ENCODE measurements at regions not wholly inside any gene's neighbourhood (a gene's known extent, or its start where the extent isn't known, plus 50 kb on each side); places are given as distances from the start of the nearest gene placed in this dataset.
"Not testable (repeated sequence)": the region's sequence is repeated elsewhere in the genome, so short reads cannot be mapped to it uniquely, and the experiment has no call there.

DNA sequence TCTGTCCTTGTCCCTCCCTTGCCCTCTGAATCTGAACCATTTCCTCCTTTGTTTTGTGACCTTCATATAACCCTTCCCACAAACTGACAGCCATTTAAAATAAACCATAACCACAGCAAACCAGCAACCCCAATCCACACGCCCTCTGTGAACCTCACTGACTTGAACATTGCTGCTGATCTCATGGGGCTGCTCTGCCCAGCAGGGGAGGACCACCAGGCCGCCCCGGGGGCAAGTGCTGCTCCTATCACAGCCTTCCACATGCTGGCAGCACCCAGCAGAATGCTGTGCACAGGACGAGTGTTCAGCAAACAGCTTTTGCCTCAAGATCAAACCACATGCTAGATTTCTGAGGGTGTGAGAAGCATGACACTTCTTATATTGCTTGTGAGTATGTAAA is 73.9 kb upstream of the UXS1 start:
- Histone ChIP-seq H3K4me1 (ENCODE audit: insufficient read depth, low read length, poor library complexity, severe bottlenecking) (no peaks in the 10 kb centered on the region), H3K4me3 (ENCODE audit: low read length, poor library complexity, severe bottlenecking) (no peak overlapping the region), H3F3A (ENCODE audit: low read depth) (no peaks in the 10 kb centered on the region), H3K9ac (ENCODE audit: low read depth, low read length, poor library complexity, severe bottlenecking) (no peak overlapping the region), H3K9me2 (replicated peaks; ENCODE audit: low read depth, low read length) (no peaks in the 10 kb centered on the region), H3K27me3 (ENCODE audit: insufficient read depth, low read length, poor library complexity, severe bottlenecking) (no peaks in the 10 kb centered on the region), H4K20me1 (ENCODE audit: insufficient read depth, low read length, poor library complexity, severe bottlenecking) (no peaks in the 10 kb centered on the region), H3K36me3 (ENCODE audit: insufficient read depth, low read length) (no peaks in the 10 kb centered on the region), H3K79me2 (ENCODE audit: insufficient read depth, low read length) (no peaks in the 10 kb centered on the region), H2AFZ (ENCODE audit: low read length) (no peak overlapping the region), H3K9me3 (ENCODE audit: insufficient read depth, low read depth, low read length) (no peaks in the 10 kb centered on the region), H3K4me2 (ENCODE audit: low read depth, low read length, poor library complexity, severe bottlenecking) (no peak overlapping the region)
- TF ChIP-seq, protein P1, sequence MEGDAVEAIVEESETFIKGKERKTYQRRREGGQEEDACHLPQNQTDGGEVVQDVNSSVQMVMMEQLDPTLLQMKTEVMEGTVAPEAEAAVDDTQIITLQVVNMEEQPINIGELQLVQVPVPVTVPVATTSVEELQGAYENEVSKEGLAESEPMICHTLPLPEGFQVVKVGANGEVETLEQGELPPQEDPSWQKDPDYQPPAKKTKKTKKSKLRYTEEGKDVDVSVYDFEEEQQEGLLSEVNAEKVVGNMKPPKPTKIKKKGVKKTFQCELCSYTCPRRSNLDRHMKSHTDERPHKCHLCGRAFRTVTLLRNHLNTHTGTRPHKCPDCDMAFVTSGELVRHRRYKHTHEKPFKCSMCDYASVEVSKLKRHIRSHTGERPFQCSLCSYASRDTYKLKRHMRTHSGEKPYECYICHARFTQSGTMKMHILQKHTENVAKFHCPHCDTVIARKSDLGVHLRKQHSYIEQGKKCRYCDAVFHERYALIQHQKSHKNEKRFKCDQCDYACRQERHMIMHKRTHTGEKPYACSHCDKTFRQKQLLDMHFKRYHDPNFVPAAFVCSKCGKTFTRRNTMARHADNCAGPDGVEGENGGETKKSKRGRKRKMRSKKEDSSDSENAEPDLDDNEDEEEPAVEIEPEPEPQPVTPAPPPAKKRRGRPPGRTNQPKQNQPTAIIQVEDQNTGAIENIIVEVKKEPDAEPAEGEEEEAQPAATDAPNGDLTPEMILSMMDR (conservative IDR thresholded peaks at IDR 0.05; ENCODE audit: low read length): no peak
- TF ChIP-seq EZH2phosphoT487 (IDR thresholded peaks at IDR 0.05; ENCODE audit: borderline replicate concordance): no peak

DNA sequence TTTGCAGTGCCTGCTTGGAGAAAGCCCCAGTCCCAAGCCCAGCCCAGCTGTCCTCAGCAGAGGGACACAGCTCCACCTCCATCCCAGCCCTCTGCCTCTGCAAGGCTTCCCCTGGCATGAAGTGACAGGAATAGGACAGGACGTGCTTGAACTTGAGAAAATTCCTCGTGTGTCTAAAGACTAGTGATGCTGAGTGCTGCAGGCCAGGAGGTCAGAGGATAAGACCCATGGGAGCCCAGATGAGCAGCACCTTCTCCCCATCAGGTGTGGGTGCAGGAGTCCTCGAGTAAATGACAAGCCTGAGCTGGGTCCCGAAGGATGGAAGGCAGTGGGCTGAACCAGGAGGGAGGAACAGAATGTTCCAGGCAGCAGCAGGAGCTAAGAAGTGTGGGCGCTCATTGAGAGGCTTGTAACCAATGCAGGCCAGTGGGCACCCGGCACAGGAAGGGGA is 67.8 kb upstream of the UXS1 start:
- Histone ChIP-seq H2AFZ (ENCODE audit: low read length) (no peak overlapping the region), H3F3A (ENCODE audit: low read depth) (no peaks in the 10 kb centered on the region), H3K4me2 (ENCODE audit: low read depth, low read length, poor library complexity, severe bottlenecking) (no peak overlapping the region)

DNA sequence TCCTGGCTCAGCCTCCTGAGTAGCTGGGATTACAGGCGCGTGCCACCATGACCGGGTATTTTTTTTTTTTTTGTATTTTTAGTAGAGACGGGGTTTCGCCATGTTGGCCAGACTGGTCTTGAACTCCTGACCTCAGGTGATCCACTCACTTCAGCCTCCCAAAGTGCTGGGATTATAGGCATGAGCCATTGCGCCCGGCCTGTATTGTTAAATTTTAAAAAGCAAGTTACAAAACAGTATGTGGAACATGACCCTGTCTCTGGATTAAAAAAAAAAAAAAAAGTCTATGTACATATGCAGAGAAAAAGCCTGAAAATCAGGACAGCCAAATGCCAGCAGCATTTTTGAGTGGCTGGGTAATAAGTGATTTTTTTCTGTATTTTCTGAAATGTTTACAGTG is 64.8 kb upstream of the UXS1 start:
- not testable (repeated sequence) for H3K4me3 ChIP-seq (ENCODE audit: low read length, poor library complexity, severe bottlenecking); H3K4me2 ChIP-seq (ENCODE audit: low read depth, low read length, poor library complexity, severe bottlenecking); H3K9ac ChIP-seq (ENCODE audit: low read depth, low read length, poor library complexity, severe bottlenecking); H3K9me2 ChIP-seq (replicated peaks; ENCODE audit: low read depth, low read length); H4K20me1 ChIP-seq (ENCODE audit: insufficient read depth, low read length, poor library complexity, severe bottlenecking); H2AFZ ChIP-seq (ENCODE audit: low read length); H3F3A ChIP-seq (ENCODE audit: low read depth); H3K4me1 ChIP-seq (ENCODE audit: insufficient read depth, low read length, poor library complexity, severe bottlenecking); H3K79me2 ChIP-seq (ENCODE audit: insufficient read depth, low read length); H3K27me3 ChIP-seq (ENCODE audit: insufficient read depth, low read length, poor library complexity, severe bottlenecking); H3K36me3 ChIP-seq (ENCODE audit: insufficient read depth, low read length); H3K9me3 ChIP-seq (ENCODE audit: insufficient read depth, low read depth, low read length)

More for the DNA sequence above, 67.8 kb upstream of the UXS1 start:
- H3K36me3 ChIP-seq (ENCODE audit: insufficient read depth, low read length): no peaks in the 10 kb centered on the region
- H3K4me3 ChIP-seq (ENCODE audit: low read length, poor library complexity, severe bottlenecking): no peak overlapping the region
- H4K20me1 ChIP-seq (ENCODE audit: insufficient read depth, low read length, poor library complexity, severe bottlenecking): no peaks in the 10 kb centered on the region
- H3K27me3 ChIP-seq (ENCODE audit: insufficient read depth, low read length, poor library complexity, severe bottlenecking): no peaks in the 10 kb centered on the region
- H3K79me2 ChIP-seq (ENCODE audit: insufficient read depth, low read length): no peaks in the 10 kb centered on the region
- no peaks in the 10 kb centered on the region for H3K9me3 ChIP-seq (ENCODE audit: insufficient read depth, low read depth, low read length)
- no peaks in the 10 kb centered on the region for H3K9me2 ChIP-seq (replicated peaks; ENCODE audit: low read depth, low read length)
- TF ChIP-seq, protein P1 (conservative IDR thresholded peaks at IDR 0.05; ENCODE audit: low read length): no peak
- no peak for TF ChIP-seq EZH2phosphoT487 (IDR thresholded peaks at IDR 0.05; ENCODE audit: borderline replicate concordance)
- H3K9ac ChIP-seq (ENCODE audit: low read depth, low read length, poor library complexity, severe bottlenecking): no peak overlapping the region
- no peaks in the 10 kb centered on the region for H3K4me1 ChIP-seq (ENCODE audit: insufficient read depth, low read length, poor library complexity, severe bottlenecking)

DNA sequence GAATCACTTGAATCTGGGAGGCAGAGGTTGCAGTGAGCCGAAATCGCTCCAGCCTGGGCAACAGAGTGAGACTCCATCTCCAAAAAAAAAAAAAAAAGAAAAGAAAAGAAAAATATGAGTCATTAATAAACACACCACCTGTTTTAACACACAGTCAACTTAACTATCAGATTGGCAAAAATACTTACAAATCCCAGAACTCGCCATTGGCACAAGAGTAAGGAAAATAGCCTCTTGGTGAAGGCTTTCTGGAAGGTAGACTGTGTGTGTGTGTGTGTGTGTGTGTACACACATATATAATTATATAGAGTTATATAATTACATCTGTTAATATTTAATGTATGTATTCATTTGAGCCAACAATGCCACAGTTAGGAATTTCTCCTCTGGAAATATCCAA is 63.7 kb upstream of the UXS1 start:
- no peaks in the 10 kb centered on the region for H3K9me3 ChIP-seq (ENCODE audit: insufficient read depth, low read depth, low read length)
- H3K9me2 ChIP-seq (replicated peaks; ENCODE audit: low read depth, low read length): no peaks in the 10 kb centered on the region
- TF ChIP-seq EZH2phosphoT487 (IDR thresholded peaks at IDR 0.05; ENCODE audit: borderline replicate concordance): no peak
- TF ChIP-seq, protein P1 (conservative IDR thresholded peaks at IDR 0.05; ENCODE audit: low read length): no peak
- no peak overlapping the region for H3K9ac ChIP-seq (ENCODE audit: low read depth, low read length, poor library complexity, severe bottlenecking)
- H3K4me3 ChIP-seq (ENCODE audit: low read length, poor library complexity, severe bottlenecking): no peak overlapping the region
- no peaks in the 10 kb centered on the region for H4K20me1 ChIP-seq (ENCODE audit: insufficient read depth, low read length, poor library complexity, severe bottlenecking)
- H3K4me2 ChIP-seq (ENCODE audit: low read depth, low read length, poor library complexity, severe bottlenecking): no peak overlapping the region
- no peaks in the 10 kb centered on the region for H3F3A ChIP-seq (ENCODE audit: low read depth)
- H2AFZ ChIP-seq (ENCODE audit: low read length): no peak overlapping the region
- no peaks in the 10 kb centered on the region for H3K36me3 ChIP-seq (ENCODE audit: insufficient read depth, low read length)
- H3K27me3 ChIP-seq (ENCODE audit: insufficient read depth, low read length, poor library complexity, severe bottlenecking): no peaks in the 10 kb centered on the region
- no peaks in the 10 kb centered on the region for H3K4me1 ChIP-seq (ENCODE audit: insufficient read depth, low read length, poor library complexity, severe bottlenecking)
- no peaks in the 10 kb centered on the region for H3K79me2 ChIP-seq (ENCODE audit: insufficient read depth, low read length)
